NOMO-1 (cell line): ENCODE measurements at regions not wholly inside any gene's neighbourhood (a gene's known extent, or its start where the extent isn't known, plus 50 kb on each side); places are given as distances from the start of the nearest gene placed in this dataset.
A peak's percentile ranks its signal among the peaks of the same experiment; 100 is the strongest.
"Not testable (repeated sequence)": the region's sequence is repeated elsewhere in the genome, so short reads cannot be mapped to it uniquely, and the experiment has no call there.

Experiments
- DNase-seq, 2 experiments: peaks; one replicate each; lab custom pipeline; 2025; ENCODE audit not compliant: unreplicated experiment in 2 of 2; lab: John Stamatoyannopoulos, UW

GRCh38 chr17:54455251-54455868 is 445.3 kb upstream of the TOM1L1 start:
- DNase-seq = no peak

- DNase-seq = not testable (repeated sequence)
Observed at GRCh38 chr17:54465443-54465842, 435.2 kb upstream of the TOM1L1 start.

GRCh38 chr17:54466875-54467274 is 433.8 kb upstream of the TOM1L1 start:
- no peak for DNase-seq

- peak in 1 of 2 experiments; percentile 53 for DNase-seq
Observed at GRCh38 chr17:54482843-54483242, 417.8 kb upstream of the TOM1L1 start.

GRCh38 chr17:54493691-54494090 is 407.0 kb upstream of the TOM1L1 start:
- DNase-seq = no peak

GRCh38 chr17:54494721-54495715 is 405.6 kb upstream of the TOM1L1 start:
- no peak for DNase-seq

GRCh38 chr17:54505404-54505803 is 395.2 kb upstream of the TOM1L1 start:
- DNase-seq = no peak

GRCh38 chr17:54518706-54519105 is 381.9 kb upstream of the TOM1L1 start:
- DNase-seq = no peak

GRCh38 chr17:54521137-54521536 is 379.5 kb upstream of the TOM1L1 start:
- DNase-seq = no peak

GRCh38 chr17:54524501-54524900 is 376.2 kb upstream of the TOM1L1 start:
- no peak for DNase-seq

- DNase-seq = no peak
Observed at GRCh38 chr17:54527941-54528340, 372.7 kb upstream of the TOM1L1 start.

- no peak for DNase-seq
Observed at GRCh38 chr17:54530398-54530797, 370.3 kb upstream of the TOM1L1 start.

- no peak for DNase-seq
Observed at GRCh38 chr17:54536306-54536705, 364.3 kb upstream of the TOM1L1 start.

GRCh38 chr17:54537656-54538055 is 363.0 kb upstream of the TOM1L1 start:
- no peak for DNase-seq

- DNase-seq = no peak
Observed at GRCh38 chr17:54544249-54544648, 356.4 kb upstream of the TOM1L1 start.

GRCh38 chr17:54559883-54560282 is 340.8 kb upstream of the TOM1L1 start:
- no peak for DNase-seq

GRCh38 chr17:54608634-54609155 is 292.0 kb upstream of the TOM1L1 start:
- DNase-seq = no peak

- DNase-seq = no peak
Observed at GRCh38 chr17:54620399-54620978, 280.2 kb upstream of the TOM1L1 start.

- DNase-seq = no peak
Observed at GRCh38 chr17:54623746-54624145, 276.9 kb upstream of the TOM1L1 start.

GRCh38 chr17:54626146-54626703 is 274.4 kb upstream of the TOM1L1 start:
- DNase-seq = no peak

- not testable (repeated sequence) for DNase-seq
Observed at GRCh38 chr17:54639426-54639825, 261.2 kb upstream of the TOM1L1 start.
